ENCODE measurements at regions not wholly inside any gene's neighbourhood (a gene's known extent, or its start where the extent isn't known, plus 50 kb on each side); places are given as distances from the start of the nearest gene placed in this dataset.
A peak's percentile ranks its signal among the peaks of the same experiment; 100 is the strongest.

GRCh38 chr1:232510367-232511110 lies 119.4 kb downstream of the SIPA1L2 start:
- Histone ChIP-seq H3K4me1 (ENCODE audit: control insufficient read depth, insufficient read depth, low read depth, low read length) (peaks cover 14% of the 10 kb centered on the region), H2BK120ac (ENCODE audit: low read depth, low read length) (no peak overlapping the region), H4K91ac (ENCODE audit: low read length) (no peak overlapping the region), H2BK12ac (ENCODE audit: low read length in 2 of 2) (no peak overlapping the region), H3K9ac (ENCODE audit: low read length) (no peak overlapping the region), H3K4me3 (ENCODE audit: insufficient read depth in 1 of 2, low read depth in 1 of 2, low read length in 2 of 2) (no peak overlapping the region), H3K23ac (ENCODE audit: low read length in 2 of 2) (peak overlapping the region in 1 of 2 experiments; percentile 83), H2BK5ac (ENCODE audit: low read depth, low read length, poor library complexity, severe bottlenecking) (no peak overlapping the region), H3K27ac (ENCODE audit: low read length, poor library complexity, severe bottlenecking) (no peak overlapping the region), H2AK5ac (ENCODE audit: low read length, severe bottlenecking) (no peak overlapping the region), H3K27me3 (ENCODE audit: control insufficient read depth in 1 of 2, insufficient read depth in 1 of 2, low read length in 2 of 2) (peaks cover 0 to 5% of the 10 kb centered on the region in 2 experiments), H3K36me3 (ENCODE audit: control insufficient read depth in 1 of 2, insufficient read depth in 2 of 2, low read depth in 1 of 2, low read length in 2 of 2) (peaks cover 2 to 20% of the 10 kb centered on the region in 2 experiments), H3K4ac (ENCODE audit: low read depth in 1 of 2, low read length in 2 of 2) (no peak overlapping the region), H2BK15ac (ENCODE audit: low read depth, poor library complexity, severe bottlenecking) (no peak overlapping the region), H3K9me3 (ENCODE audit: control insufficient read depth, low read length) (no peaks in the 10 kb centered on the region), H2AFZ (ENCODE audit: low read depth, low read length) (no peak overlapping the region), H4K8ac (ENCODE audit: low read length) (no peak overlapping the region), H3K18ac (ENCODE audit: low read depth in 1 of 2, low read length in 2 of 2) (no peak overlapping the region), H3K4me2 (ENCODE audit: low read length, poor library complexity, severe bottlenecking) (no peak overlapping the region), H3K14ac (ENCODE audit: low read length in 2 of 2) (no peak overlapping the region), H3K79me1 (replicated peaks; ENCODE audit: low read length, poor library complexity, severe bottlenecking) (peaks cover 24% of the 10 kb centered on the region)
- WGBS, result 91% methylated on average over 4 of the region's 6 CpGs
- no peak for DNase-seq

- Histone ChIP-seq H2BK12ac (ENCODE audit: low read length in 2 of 2) (no peak overlapping the region), H3K18ac (ENCODE audit: low read depth in 1 of 2, low read length in 2 of 2) (peak overlapping the region in 1 of 2 experiments; percentile 19), H3K4ac (ENCODE audit: low read depth in 1 of 2, low read length in 2 of 2) (no peak overlapping the region), H3K14ac (ENCODE audit: low read length in 2 of 2) (no peak overlapping the region), H2BK5ac (ENCODE audit: low read depth, low read length, poor library complexity, severe bottlenecking) (no peak overlapping the region), H3K79me1 (replicated peaks; ENCODE audit: low read length, poor library complexity, severe bottlenecking) (peaks cover 21% of the 10 kb centered on the region), H3K9me3 (ENCODE audit: control insufficient read depth, low read length) (no peaks in the 10 kb centered on the region), H2BK120ac (ENCODE audit: low read depth, low read length) (peak overlapping the region; percentile 52), H3K27me3 (ENCODE audit: control insufficient read depth in 1 of 2, insufficient read depth in 1 of 2, low read length in 2 of 2) (peaks cover 0 to 5% of the 10 kb centered on the region in 2 experiments), H4K91ac (ENCODE audit: low read length) (peak overlapping the region; percentile 52), H3K4me3 (ENCODE audit: insufficient read depth in 1 of 2, low read depth in 1 of 2, low read length in 2 of 2) (no peak overlapping the region), H2BK15ac (ENCODE audit: low read depth, poor library complexity, severe bottlenecking) (no peak overlapping the region), H3K23ac (ENCODE audit: low read length in 2 of 2) (peak overlapping the region; percentile 26 to 42), H3K36me3 (ENCODE audit: control insufficient read depth in 1 of 2, insufficient read depth in 2 of 2, low read depth in 1 of 2, low read length in 2 of 2) (peaks cover 2 to 14% of the 10 kb centered on the region in 2 experiments), H4K8ac (ENCODE audit: low read length) (no peak overlapping the region), H3K4me2 (ENCODE audit: low read length, poor library complexity, severe bottlenecking) (no peak overlapping the region), H3K27ac (ENCODE audit: low read length, poor library complexity, severe bottlenecking) (no peak overlapping the region), H3K4me1 (ENCODE audit: control insufficient read depth, insufficient read depth, low read depth, low read length) (peaks cover 14% of the 10 kb centered on the region), H2AK5ac (ENCODE audit: low read length, severe bottlenecking) (no peak overlapping the region), H3K9ac (ENCODE audit: low read length) (no peak overlapping the region), H2AFZ (ENCODE audit: low read depth, low read length) (no peak overlapping the region)
- peak; percentile 67 for DNase-seq
- WGBS, result 47% methylated on average over 7 of the region's 7 CpGs
Measured at GRCh38 chr1:232509570-232509969, 120.4 kb downstream of the SIPA1L2 start.

GRCh38 chr1:232508130-232508701 lies 121.7 kb downstream of the SIPA1L2 start:
- Histone ChIP-seq H2BK15ac (ENCODE audit: low read depth, poor library complexity, severe bottlenecking) (peak overlapping the region; percentile 60), H4K8ac (ENCODE audit: low read length) (peak overlapping the region; percentile 89), H3K79me1 (replicated peaks; ENCODE audit: low read length, poor library complexity, severe bottlenecking) (peaks cover 24% of the 10 kb centered on the region), H2BK5ac (ENCODE audit: low read depth, low read length, poor library complexity, severe bottlenecking) (no peak overlapping the region), H3K14ac (ENCODE audit: low read length in 2 of 2) (peak overlapping the region in 1 of 2 experiments; percentile 14), H2BK12ac (ENCODE audit: low read length in 2 of 2) (peak overlapping the region in 1 of 2 experiments; percentile 23), H3K9me3 (ENCODE audit: control insufficient read depth, low read length) (no peaks in the 10 kb centered on the region), H3K18ac (ENCODE audit: low read depth in 1 of 2, low read length in 2 of 2) (peak overlapping the region in 1 of 2 experiments; percentile 41), H3K9ac (ENCODE audit: low read length) (no peak overlapping the region), H3K4me1 (ENCODE audit: control insufficient read depth, insufficient read depth, low read depth, low read length) (peaks cover 14% of the 10 kb centered on the region), H2AK5ac (ENCODE audit: low read length, severe bottlenecking) (peak overlapping the region; percentile 25), H4K91ac (ENCODE audit: low read length) (no peak overlapping the region), H3K23ac (ENCODE audit: low read length in 2 of 2) (no peak overlapping the region), H3K27me3 (ENCODE audit: control insufficient read depth in 1 of 2, insufficient read depth in 1 of 2, low read length in 2 of 2) (peaks cover 0 to under 1% of the 10 kb centered on the region in 2 experiments), H3K4me2 (ENCODE audit: low read length, poor library complexity, severe bottlenecking) (no peak overlapping the region), H3K27ac (ENCODE audit: low read length, poor library complexity, severe bottlenecking) (no peak overlapping the region), H3K4ac (ENCODE audit: low read depth in 1 of 2, low read length in 2 of 2) (peak overlapping the region; percentile 21 to 34), H3K4me3 (ENCODE audit: insufficient read depth in 1 of 2, low read depth in 1 of 2, low read length in 2 of 2) (no peak overlapping the region), H2AFZ (ENCODE audit: low read depth, low read length) (no peak overlapping the region), H2BK120ac (ENCODE audit: low read depth, low read length) (no peak overlapping the region), H3K36me3 (ENCODE audit: control insufficient read depth in 1 of 2, insufficient read depth in 2 of 2, low read depth in 1 of 2, low read length in 2 of 2) (peaks cover under 1 to 9% of the 10 kb centered on the region in 2 experiments)
- 67% methylated on average over 9 of the region's 9 CpGs for WGBS
- no peak for DNase-seq

GRCh38 chr1:232507571-232507970 lies 122.4 kb downstream of the SIPA1L2 start:
- no peak overlapping the region for H2BK5ac ChIP-seq (ENCODE audit: low read depth, low read length, poor library complexity, severe bottlenecking)
- no peak overlapping the region for H3K4ac ChIP-seq (ENCODE audit: low read depth in 1 of 2, low read length in 2 of 2)
- no peak overlapping the region for H3K27ac ChIP-seq (ENCODE audit: low read length, poor library complexity, severe bottlenecking)
- no peak overlapping the region for H2BK120ac ChIP-seq (ENCODE audit: low read depth, low read length)
- no peaks in the 10 kb centered on the region for H3K9me3 ChIP-seq (ENCODE audit: control insufficient read depth, low read length)
- no peak overlapping the region for H3K9ac ChIP-seq (ENCODE audit: low read length)
- no peak overlapping the region for H3K18ac ChIP-seq (ENCODE audit: low read depth in 1 of 2, low read length in 2 of 2)
- no peak overlapping the region for H2BK15ac ChIP-seq (ENCODE audit: low read depth, poor library complexity, severe bottlenecking)
- H4K8ac ChIP-seq (ENCODE audit: low read length), result no peak overlapping the region
- H3K4me3 ChIP-seq (ENCODE audit: insufficient read depth in 1 of 2, low read depth in 1 of 2, low read length in 2 of 2), result no peak overlapping the region
- peaks cover 14% of the 10 kb centered on the region for H3K4me1 ChIP-seq (ENCODE audit: control insufficient read depth, insufficient read depth, low read depth, low read length)
- no peaks in the 10 kb centered on the region for H3K27me3 ChIP-seq (ENCODE audit: control insufficient read depth in 1 of 2, insufficient read depth in 1 of 2, low read length in 2 of 2)
- peaks cover 21% of the 10 kb centered on the region for H3K79me1 ChIP-seq (replicated peaks; ENCODE audit: low read length, poor library complexity, severe bottlenecking)
- peaks cover 0 to 5% of the 10 kb centered on the region in 2 experiments for H3K36me3 ChIP-seq (ENCODE audit: control insufficient read depth in 1 of 2, insufficient read depth in 2 of 2, low read depth in 1 of 2, low read length in 2 of 2)
- DNase-seq, result no peak
- H4K91ac ChIP-seq (ENCODE audit: low read length), result no peak overlapping the region
- H3K14ac ChIP-seq (ENCODE audit: low read length in 2 of 2), result no peak overlapping the region
- no CpG with 5 or more reads among the region's 2 CpGs for WGBS
- no peak overlapping the region for H3K4me2 ChIP-seq (ENCODE audit: low read length, poor library complexity, severe bottlenecking)
- no peak overlapping the region for H2AFZ ChIP-seq (ENCODE audit: low read depth, low read length)
- no peak overlapping the region for H2AK5ac ChIP-seq (ENCODE audit: low read length, severe bottlenecking)
- no peak overlapping the region for H3K23ac ChIP-seq (ENCODE audit: low read length in 2 of 2)
- no peak overlapping the region for H2BK12ac ChIP-seq (ENCODE audit: low read length in 2 of 2)

All from mesenchymal stem cell (in vitro differentiated cells and primary cell).